ENCODE measurements at regions not wholly inside any gene's neighbourhood (a gene's known extent, or its start where the extent isn't known, plus 50 kb on each side); places are given as distances from the start of the nearest gene placed in this dataset.
"Not testable (repeated sequence)": the region's sequence is repeated elsewhere in the genome, so short reads cannot be mapped to it uniquely, and the experiment has no call there.

- ATAC-seq (no peak), DNase-seq (no peak)
- intact Hi-C loops (cut with DNase I), result no loop called here
Measured at GRCh38 chr3:67127254-67127653, 129.1 kb downstream of the KBTBD8 start.

GRCh38 chr3:67142432-67142831, 144.3 kb downstream of the KBTBD8 start:
- no peak for DNase-seq
- intact Hi-C loops (cut with DNase I), result no loop called here
- ATAC-seq, result no peak

- ATAC-seq (no peak), DNase-seq (no peak)
- intact Hi-C loops (cut with DNase I), result no loop called here
Measured at GRCh38 chr3:67145738-67146137, 147.6 kb downstream of the KBTBD8 start.

DNA sequence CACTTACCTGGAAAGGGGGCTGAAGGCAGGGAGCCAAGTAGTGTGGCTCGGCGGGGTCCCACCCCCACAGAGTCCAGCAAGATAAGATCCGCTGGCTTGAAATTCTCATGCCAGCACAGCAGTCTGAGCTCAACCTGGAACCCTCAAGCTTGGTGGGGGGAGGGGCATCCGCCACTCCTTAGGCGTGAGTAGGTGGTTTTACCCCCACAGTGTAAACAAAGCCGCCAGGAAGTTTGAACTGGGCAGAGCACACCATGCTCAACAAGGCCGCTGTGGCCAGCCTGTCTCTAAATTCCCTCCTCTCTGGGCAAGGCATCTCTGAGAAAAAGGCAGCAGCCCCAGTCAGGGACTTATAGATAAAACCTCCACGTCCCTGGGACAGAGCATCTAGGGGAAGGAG, 156.3 kb downstream of the KBTBD8 start:
- no peak for ATAC-seq
- DNase-seq, result no peak
- intact Hi-C loops (cut with DNase I), result no loop called here

- ATAC-seq, result no peak
- intact Hi-C loops (cut with DNase I), result no loop called here
- DNase-seq, result no peak
Measured at GRCh38 chr3:67167481-67167880, 169.4 kb downstream of the KBTBD8 start.

DNA sequence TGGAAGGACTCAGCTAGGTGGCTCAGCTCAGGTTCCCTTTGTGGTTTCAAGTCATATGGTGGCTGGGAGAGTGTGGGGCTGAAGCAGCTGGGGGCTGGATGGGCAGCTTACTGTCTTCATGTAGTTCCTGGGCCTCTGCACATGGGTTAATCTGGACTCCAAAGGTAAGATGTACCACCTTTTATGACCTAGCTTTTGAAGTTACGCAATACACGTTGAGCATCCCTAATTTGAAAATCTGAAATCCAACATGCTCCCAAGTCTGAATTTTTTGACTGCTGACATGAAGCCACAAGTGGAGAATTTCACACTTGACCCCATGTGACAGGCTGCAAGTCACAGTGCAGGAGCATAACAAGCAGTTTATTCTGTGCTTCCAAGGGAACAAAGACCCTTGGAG, 173.7 kb downstream of the KBTBD8 start:
- ATAC-seq (no peak), DNase-seq (no peak)
- intact Hi-C loops (cut with DNase I), result no loop called here

GRCh38 chr3:67173130-67173529, 175.0 kb downstream of the KBTBD8 start:
- ATAC-seq; intact Hi-C loops (cut with DNase I); DNase-seq: not testable (repeated sequence)

GRCh38 chr3:67176396-67176795, 178.3 kb downstream of the KBTBD8 start:
- DNase-seq, result no peak
- intact Hi-C loops (cut with DNase I), result no loop called here
- ATAC-seq, result no peak

DNA sequence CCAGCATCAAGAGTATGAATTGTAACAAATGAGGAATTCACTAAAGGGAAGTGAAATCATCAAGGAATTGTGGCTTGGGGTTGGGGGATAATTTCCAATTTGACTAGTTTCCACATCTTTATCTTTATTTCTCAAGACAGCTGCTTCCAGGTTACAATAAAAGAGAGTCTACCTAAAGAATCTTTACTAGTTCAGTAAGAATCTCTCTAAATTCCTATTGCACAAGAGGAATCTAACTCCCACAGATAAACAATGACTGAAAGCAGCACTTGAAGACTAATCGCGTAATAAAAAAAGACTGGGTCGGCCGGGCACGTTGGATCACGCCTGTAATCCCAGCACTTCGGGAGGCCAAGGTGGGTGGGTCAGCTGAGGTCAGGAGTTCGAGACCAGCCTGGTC, 194.4 kb downstream of the KBTBD8 start:
- intact Hi-C loops (cut with DNase I), result no loop called here
- no peak for DNase-seq
- no peak for ATAC-seq

DNA sequence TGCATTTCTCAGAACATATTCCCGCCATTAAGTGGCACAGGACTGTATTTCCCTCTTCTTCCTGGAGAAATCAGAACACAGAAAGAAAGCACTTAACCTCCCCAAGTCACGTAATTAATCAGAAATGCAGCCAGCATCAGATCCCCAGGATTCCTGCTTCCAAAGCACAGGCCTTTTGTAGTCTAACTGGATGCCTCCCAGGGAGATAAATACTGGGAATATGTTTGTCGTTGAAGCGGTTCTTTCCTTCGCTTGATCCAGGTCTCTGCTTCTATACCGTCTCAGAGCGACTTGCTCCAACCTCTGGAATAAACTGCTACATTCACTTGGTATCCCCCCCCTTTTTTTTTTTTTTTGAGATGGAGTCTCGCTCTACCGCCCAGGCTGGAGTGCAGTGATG, 198.6 kb downstream of the KBTBD8 start:
- no peak for ATAC-seq
- intact Hi-C loops (cut with DNase I), result no loop called here
- no peak for DNase-seq

DNA sequence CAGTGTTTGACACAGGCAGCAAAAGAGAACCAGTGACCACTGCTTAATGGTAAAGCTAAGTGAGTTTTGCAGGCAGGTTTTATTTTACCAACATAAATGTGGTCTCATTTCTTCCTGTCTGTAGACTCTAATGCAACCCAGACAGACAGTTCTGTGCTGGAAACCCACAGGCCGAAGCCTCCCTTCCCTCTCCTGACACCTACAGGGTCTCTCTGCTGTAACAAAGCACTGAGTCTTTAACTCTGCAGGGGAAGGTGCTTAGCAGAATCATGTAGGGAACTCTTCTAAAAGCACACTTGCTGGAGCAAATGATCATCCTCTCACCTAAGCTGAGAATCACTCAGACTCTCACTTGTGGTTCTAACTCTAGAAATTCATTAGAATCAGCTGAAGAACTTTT, 200.3 kb downstream of the KBTBD8 start:
- intact Hi-C loops (cut with DNase I), result no loop called here

DNA sequence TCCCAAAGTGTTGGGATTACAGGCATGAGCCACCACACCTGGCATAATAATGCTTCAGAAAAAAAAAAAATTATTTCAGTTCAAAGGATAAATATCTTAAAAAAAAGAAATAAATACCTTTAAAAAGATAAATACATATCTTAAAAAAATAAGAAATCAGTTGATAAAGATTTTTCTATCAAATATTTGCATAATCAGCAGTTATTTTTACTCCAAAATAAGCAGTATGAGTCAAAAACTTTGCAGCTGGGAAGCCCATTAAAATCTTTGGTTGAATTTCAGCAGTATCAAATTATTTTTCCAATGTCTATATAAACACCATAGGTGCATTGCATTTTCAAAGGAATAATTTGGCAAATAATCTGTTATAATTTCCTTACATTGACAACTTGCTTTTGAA, 202.5 kb downstream of the KBTBD8 start:
- no peak for ATAC-seq

More for the DNA sequence above, 200.3 kb downstream of the KBTBD8 start:
- no peak for ATAC-seq
- DNase-seq, result no peak

DNA sequence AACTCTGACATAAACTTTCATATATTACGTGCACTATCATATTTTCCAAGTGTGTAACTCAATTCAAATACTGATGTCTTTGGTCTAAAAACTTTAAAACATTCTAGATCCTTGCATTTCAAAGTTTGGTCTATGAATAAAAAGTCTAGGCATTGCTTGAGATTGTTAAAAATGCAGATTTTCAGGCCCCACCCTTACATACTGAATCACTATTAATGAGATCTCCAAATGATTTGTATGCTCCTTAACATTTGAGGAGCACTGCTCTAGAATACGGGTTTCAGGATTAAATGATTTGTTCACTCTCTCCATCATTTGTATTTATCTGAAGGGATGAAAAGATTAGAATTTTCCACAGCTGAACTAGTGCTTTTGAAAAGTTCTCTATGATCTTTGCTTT, 202.9 kb downstream of the KBTBD8 start:
- intact Hi-C loops (cut with DNase I), result no loop called here
- DNase-seq, result no peak

More for the DNA sequence above, 202.5 kb downstream of the KBTBD8 start:
- intact Hi-C loops (cut with DNase I), result no loop called here
- no peak for DNase-seq

GRCh38 chr3:67202053-67202452, 203.9 kb downstream of the KBTBD8 start:
- no peak for DNase-seq
- ATAC-seq, result no peak
- intact Hi-C loops (cut with DNase I), result no loop called here

More for the DNA sequence above, 202.9 kb downstream of the KBTBD8 start:
- ATAC-seq, result no peak

DNA sequence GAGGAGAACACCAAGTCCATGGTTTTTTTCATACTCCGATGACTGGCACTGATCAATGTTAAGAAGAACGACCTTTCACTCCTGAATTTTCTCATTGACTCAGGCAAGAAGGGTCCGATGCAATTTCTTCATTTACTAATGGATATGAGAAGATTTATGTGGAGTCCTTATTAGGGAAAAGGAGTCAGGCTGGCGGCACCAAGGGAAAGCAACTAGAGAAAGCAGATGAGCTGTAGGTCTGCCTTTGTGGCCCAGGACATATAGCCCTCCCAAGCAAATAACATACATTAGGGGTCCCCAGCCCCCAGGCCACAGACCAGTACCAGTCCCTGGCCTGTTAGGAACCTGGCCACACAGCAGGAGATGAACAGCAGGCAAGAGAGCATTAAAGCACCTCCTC, 206.8 kb downstream of the KBTBD8 start:
- ATAC-seq, result no peak
- DNase-seq, result no peak
- intact Hi-C loops (cut with DNase I), result no loop called here

- DNase-seq, result no peak
- intact Hi-C loops (cut with DNase I), result no loop called here
- ATAC-seq, result no peak
Measured at GRCh38 chr3:67215690-67216089, 217.6 kb downstream of the KBTBD8 start.

DNA sequence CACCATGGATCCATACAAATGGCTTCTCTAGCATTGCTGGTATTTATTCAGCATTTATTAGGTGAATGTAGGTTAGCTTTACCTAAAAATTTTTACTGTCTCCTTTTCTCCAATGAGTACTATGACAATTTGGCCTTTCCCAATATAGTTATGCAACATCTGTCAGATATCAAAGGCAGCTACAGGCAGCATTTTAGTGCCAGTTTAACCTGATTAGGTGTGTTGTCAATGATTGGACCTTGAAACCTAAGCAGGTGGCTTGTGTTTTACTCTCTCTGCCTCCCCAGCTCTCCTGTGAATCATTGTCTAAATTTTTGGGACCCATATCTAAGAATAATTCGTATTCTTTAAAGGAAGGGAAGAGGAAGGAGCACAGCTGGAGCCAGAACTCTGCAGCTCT, 228.9 kb downstream of the KBTBD8 start:
- intact Hi-C loops (cut with DNase I), result no loop called here
- ATAC-seq (no peak), DNase-seq (no peak)

- intact Hi-C loops (cut with DNase I), result no loop called here
- ATAC-seq, result no peak
- no peak for DNase-seq
Measured at GRCh38 chr3:67228136-67228535, 230.0 kb downstream of the KBTBD8 start.

DNA sequence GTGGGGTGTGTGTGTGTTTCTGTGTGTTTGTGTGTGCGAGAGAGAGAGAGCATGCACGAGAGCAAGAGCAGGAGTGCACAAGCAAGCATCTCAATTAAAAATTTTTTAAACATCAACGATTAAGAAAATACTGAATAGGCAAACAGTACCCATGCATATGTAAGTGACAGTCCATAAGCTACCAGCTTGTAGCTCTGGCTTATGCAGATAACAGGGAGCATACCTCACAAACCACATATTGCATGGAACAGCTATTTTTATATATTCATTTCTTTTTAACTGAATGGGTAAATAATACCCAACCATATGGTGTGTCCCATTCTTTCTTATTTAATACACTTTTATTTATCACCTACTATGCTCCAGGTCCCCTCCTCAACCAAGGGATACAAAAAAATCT, 234.5 kb downstream of the KBTBD8 start:
- intact Hi-C loops (cut with DNase I), result no loop called here
- DNase-seq, result no peak
- ATAC-seq, result no peak

DNA sequence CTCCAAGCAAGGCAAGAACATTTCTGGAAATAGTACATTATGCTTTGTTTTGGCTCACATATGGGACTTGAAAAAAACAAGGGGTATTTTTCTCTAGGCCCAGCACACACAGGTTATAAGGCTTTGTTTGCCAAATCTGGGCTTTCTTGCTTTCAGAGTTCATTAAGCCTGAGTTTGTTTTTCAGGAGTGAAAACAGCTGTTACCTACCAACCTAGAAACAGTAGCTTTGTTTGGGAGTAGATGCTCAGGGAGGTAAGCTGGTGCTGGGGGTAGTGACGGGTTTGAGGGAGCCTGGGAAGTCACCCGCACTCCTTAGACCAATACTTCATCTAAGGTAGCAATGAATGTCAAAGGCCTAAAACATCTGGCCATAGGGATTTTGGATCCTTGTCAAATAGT, 241.2 kb downstream of the KBTBD8 start:
- no peak for ATAC-seq
- intact Hi-C loops (cut with DNase I), result no loop called here
- DNase-seq, result no peak

GRCh38 chr3:67241084-67241483, 243.0 kb downstream of the KBTBD8 start:
- no peak for ATAC-seq
- intact Hi-C loops (cut with DNase I), result no loop called here
- no peak for DNase-seq

GRCh38 chr3:67244130-67244529, 246.0 kb downstream of the KBTBD8 start:
- intact Hi-C loops (cut with DNase I), result no loop called here
- ATAC-seq (no peak), DNase-seq (no peak)
